C4-2B (cell line): ENCODE measurements at regions not wholly inside any gene's neighbourhood (a gene's known extent, or its start where the extent isn't known, plus 50 kb on each side); places are given as distances from the start of the nearest gene placed in this dataset.

Experiments used
- H3K27ac ChIP-seq: fragments of 450-650 bp; 2 replicates; pipeline ENCODE4 v1.5.1; 2017
- ZFX ChIP-seq: fragments of 450-650 bp; IDR thresholded peaks from 2 replicates; pipeline ENCODE4 v1.6.1; 2017
- TF ChIP-seq, protein P1 (sequence below): fragments of 450-650 bp; conservative IDR thresholded peaks from 2 replicates; pipeline ENCODE4 v1.5.1; 2017; ENCODE audit warnings: mild to moderate bottlenecking

GRCh38 chr5:175381130-175381529, 62.9 kb downstream of the DRD1 start:
- no peak overlapping the region for H3K27ac ChIP-seq
- TF ChIP-seq, protein P1, sequence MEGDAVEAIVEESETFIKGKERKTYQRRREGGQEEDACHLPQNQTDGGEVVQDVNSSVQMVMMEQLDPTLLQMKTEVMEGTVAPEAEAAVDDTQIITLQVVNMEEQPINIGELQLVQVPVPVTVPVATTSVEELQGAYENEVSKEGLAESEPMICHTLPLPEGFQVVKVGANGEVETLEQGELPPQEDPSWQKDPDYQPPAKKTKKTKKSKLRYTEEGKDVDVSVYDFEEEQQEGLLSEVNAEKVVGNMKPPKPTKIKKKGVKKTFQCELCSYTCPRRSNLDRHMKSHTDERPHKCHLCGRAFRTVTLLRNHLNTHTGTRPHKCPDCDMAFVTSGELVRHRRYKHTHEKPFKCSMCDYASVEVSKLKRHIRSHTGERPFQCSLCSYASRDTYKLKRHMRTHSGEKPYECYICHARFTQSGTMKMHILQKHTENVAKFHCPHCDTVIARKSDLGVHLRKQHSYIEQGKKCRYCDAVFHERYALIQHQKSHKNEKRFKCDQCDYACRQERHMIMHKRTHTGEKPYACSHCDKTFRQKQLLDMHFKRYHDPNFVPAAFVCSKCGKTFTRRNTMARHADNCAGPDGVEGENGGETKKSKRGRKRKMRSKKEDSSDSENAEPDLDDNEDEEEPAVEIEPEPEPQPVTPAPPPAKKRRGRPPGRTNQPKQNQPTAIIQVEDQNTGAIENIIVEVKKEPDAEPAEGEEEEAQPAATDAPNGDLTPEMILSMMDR = no peak

GRCh38 chr5:175380701-175381100, 63.3 kb downstream of the DRD1 start:
- no peak overlapping the region for H3K27ac ChIP-seq
- no peak for TF ChIP-seq ZFX
- TF ChIP-seq, protein P1 = no peak

DNA sequence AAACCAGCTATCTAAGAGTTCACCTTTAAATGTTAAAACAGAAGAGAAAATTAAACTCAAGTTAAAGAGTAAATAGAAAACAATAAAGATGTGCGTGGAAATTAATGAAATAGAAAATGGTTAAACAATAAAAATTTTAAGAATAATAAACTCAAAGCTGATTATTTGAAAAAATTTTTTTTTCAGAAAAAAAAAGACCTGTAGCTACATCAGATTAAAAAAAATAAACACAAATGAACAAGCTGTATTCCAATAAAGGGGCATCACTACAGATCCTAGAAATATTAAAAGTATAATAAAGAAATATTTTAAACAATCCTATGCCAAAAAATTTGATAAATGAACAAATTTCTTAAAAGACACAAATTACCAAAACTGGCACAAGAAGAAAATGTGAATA, 64.1 kb downstream of the DRD1 start:
- no peak for TF ChIP-seq ZFX
- TF ChIP-seq, protein P1 = no peak

DNA sequence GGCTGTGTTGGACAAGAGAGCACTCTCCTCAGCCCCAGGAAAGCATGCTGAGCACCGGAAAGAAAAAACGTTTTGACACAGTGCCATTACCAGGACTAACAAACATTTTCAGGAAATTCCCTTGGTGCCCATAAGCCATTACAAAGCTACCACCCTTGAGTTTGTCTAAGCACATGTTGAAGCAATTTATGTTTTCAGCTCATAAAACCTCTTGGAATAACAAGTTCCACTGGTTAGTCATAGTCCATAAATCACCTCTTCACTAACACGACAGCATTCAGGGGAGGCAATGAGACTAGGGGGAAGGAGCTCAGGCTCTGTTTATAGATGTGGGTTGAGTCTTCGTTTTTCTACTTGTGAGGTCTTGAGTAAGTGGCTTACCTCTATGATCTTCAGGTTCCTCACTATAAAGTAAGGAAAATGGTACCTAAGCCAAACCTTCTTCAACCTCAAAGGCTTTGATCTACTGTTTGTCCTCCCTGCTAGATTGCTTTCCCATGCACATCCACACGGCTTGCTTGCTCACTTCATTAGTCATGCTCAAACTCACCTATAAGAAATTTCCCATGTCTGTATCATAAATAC, 65.4 kb downstream of the DRD1 start:
- TF ChIP-seq, protein P1 = no peak
- no peak overlapping the region for H3K27ac ChIP-seq

More for the DNA sequence above, 64.1 kb downstream of the DRD1 start:
- no peak overlapping the region for H3K27ac ChIP-seq

DNA sequence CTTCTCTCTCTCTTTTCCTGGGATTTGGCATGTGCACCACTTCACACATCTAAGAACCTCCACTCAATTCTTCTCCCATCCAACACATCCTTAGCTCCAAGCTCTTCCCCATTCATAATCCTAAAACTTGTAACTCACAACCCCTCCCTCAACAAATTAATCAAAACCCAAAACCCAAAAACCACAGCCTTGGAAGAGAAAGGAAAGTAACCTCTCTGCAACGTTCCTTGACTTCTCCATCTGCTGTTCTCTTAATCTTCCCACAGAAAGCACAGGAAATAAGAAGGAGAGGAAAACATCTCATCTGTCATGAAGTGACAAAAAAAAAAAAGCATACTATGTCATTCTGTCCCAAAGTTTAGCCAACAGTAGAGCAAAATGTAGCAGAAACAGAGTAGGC, 66.2 kb downstream of the DRD1 start:
- TF ChIP-seq ZFX = no peak
- TF ChIP-seq, protein P1 = no peak
- H3K27ac ChIP-seq = no peak overlapping the region

DNA sequence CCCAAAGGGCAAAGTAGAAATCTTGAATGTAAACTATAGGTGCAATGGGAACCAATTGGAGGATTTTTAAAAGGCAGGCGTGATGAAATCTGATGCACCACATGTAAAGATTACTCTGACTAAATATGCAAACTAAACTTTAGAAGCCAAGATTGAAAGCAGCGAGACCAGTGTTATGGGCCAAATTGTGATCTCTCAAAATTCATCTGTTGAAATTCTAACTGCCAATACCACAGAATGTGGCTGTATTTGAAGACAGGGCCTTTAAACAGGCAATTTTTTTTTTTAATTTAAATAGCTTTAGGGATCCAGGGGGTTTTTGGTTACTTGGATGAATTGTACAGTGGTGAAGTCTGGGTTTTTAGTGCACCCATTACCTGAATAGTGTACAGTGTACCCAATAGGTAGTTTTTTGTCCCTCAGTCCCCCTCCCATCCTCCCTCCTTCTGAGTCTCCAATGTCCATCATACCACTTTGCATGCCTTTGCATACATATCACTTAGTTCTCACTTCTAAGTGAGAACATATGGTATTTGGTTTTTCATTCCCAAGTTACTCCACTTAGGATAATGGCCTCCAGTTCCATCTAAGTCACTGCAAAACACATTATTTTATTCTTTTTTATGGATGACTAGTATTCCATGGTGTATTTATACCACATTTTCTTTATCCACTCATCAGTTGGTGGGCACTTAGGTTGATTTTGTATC, 69.7 kb downstream of the DRD1 start:
- TF ChIP-seq, protein P1 = no peak
- H3K27ac ChIP-seq = no peak overlapping the region

- H3K27ac ChIP-seq = no peak overlapping the region
- TF ChIP-seq, protein P1 = no peak
- no peak for TF ChIP-seq ZFX
Observed at GRCh38 chr5:175365866-175366265, 78.1 kb downstream of the DRD1 start.
